H1 (cell line): ENCODE measurements at regions not wholly inside any gene's neighbourhood (a gene's known extent, or its start where the extent isn't known, plus 50 kb on each side); places are given as distances from the start of the nearest gene placed in this dataset.

ENCODE experiments used
- CBX8 ChIP-seq: fragments of 300-800, 300-1000 bp; sonication (generic); IDR thresholded peaks from 2 replicates; pipeline ENCODE4 v1.7.1; 2016; ENCODE audit warnings: low read depth, low read length, borderline replicate concordance
- CTCF ChIP-seq, 3 experiments: IDR thresholded peaks; 1 replicate in 2 of 3; 2 replicates in 1 of 3; pipeline versions ENCODE4 v1.5.1 to v1.6.1; 2011; ENCODE audit warnings: low read length in 3 of 3, mild to moderate bottlenecking in 3 of 3, inconsistent platforms in 2 of 3, low read depth in 1 of 3, moderate library complexity in 1 of 3; ENCODE audit not compliant: insufficient read depth in 1 of 3; ENCODE audit errors: control extremely low read depth in 1 of 3
- GABPA ChIP-seq: IDR thresholded peaks from 2 replicates; pipeline ENCODE4 v1.6.1; 2011; ENCODE audit warnings: mild to moderate bottlenecking, low read length, moderate library complexity, borderline replicate concordance; ENCODE audit not compliant: insufficient read depth
- PHF8 ChIP-seq: fragments of 200-600 bp; sonication (generic); conservative IDR thresholded peaks from 2 replicates; pipeline ENCODE4 v1.7.1; 2012; ENCODE audit warnings: low read depth, mild to moderate bottlenecking, inconsistent platforms, low read length, moderate library complexity
- POLR2A ChIP-seq, 2 experiments: IDR thresholded peaks; 1 replicate in 1 of 2; 2 replicates in 1 of 2; pipeline ENCODE4 v1.6.1; 2011; ENCODE audit warnings: low read depth in 2 of 2, low read length in 2 of 2, mild to moderate bottlenecking in 2 of 2; ENCODE audit errors: control extremely low read depth in 1 of 2
- RFX5 ChIP-seq: IDR thresholded peaks from 2 replicates; pipeline ENCODE4 v1.6.1; 2011; ENCODE audit warnings: low read depth, low read length, improper control_type of control experiment, borderline replicate concordance
- SIRT6 ChIP-seq: IDR thresholded peaks from one replicate; pipeline ENCODE4 v1.7.1; 2012; ENCODE audit warnings: low read length, inconsistent platforms
- SP2 ChIP-seq: IDR thresholded peaks from 2 replicates; pipeline ENCODE4 v1.6.1; 2012; ENCODE audit warnings: mild to moderate bottlenecking, low read length, inconsistent platforms
- SRF ChIP-seq: IDR thresholded peaks from 2 replicates; pipeline ENCODE4 v1.6.1; 2011; ENCODE audit warnings: mild to moderate bottlenecking, low read depth, low read length, moderate library complexity
- TAF1 ChIP-seq: IDR thresholded peaks from 2 replicates; pipeline ENCODE4 v1.6.1; 2011; ENCODE audit warnings: mild to moderate bottlenecking, low read depth, low read length
- TBP ChIP-seq: IDR thresholded peaks from 2 replicates; pipeline ENCODE4 v1.6.1; 2011; ENCODE audit warnings: low read depth, low read length, improper control_type of control experiment

DNA sequence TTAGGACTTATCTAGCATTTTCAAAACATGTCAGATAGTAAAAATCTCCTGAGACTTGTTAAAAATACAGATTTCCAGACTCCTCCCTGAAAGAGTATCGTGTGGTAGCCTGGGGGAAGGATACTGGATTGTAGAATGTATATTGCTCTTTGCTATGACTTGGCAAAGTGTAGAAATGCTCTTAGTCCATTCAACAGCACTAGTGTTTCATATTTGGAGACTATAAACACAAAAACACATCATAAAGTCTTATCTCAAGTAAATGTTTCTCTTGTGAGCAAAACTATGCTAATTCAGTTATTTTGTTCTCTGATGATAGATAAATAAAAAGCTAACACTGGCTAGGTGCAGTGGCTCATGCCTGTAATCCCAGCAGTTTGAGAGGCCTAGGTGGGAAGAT lies 137.5 kb upstream of the PRPS1L1 start:
- TF ChIP-seq POLR2A (IDR thresholded peaks at IDR 0.05; ENCODE audit: control extremely low read depth in 1 of 2, low read depth in 2 of 2, low read length in 2 of 2), result no peak
- TF ChIP-seq RFX5, result no peak
- TF ChIP-seq CTCF (IDR thresholded peaks at IDR 0.05; ENCODE audit: control extremely low read depth in 1 of 3, insufficient read depth in 1 of 3, low read depth in 1 of 3, low read length in 3 of 3), result no peak
- TF ChIP-seq SIRT6, result no peak
- no peak for TF ChIP-seq GABPA
- TF ChIP-seq CBX8, result no peak
- TF ChIP-seq PHF8, result no peak
- TF ChIP-seq SRF, result no peak
- no peak for TF ChIP-seq TBP
- no peak for TF ChIP-seq TAF1
- TF ChIP-seq SP2, result no peak
